ENCODE measurements at regions not wholly inside any gene's neighbourhood (a gene's known extent, or its start where the extent isn't known, plus 50 kb on each side); places are given as distances from the start of the nearest gene placed in this dataset.

DNA sequence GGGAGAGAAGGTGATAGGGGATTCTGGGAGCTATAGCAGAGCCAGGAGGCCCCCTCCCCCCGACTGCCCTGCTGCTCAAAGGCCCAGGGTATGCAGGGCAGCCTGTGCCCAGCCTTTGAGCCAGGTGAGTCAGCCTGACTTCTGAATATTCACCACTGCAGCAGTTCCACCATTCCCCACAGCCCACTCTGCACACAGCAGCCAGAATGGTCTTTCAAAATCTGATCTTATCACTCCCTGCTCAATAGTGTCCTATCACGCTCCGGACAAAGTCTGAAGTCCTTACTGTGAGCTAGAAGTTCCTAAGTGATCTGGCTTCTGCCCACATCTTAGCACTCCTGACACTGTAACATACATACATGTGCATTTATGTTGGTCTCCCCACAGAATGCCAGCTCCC lies 111.7 kb downstream of the BUD13 start:
- Histone ChIP-seq H3K9me3 (ENCODE audit: control insufficient read depth, low read depth, low read length) (no peaks in the 10 kb centered on the region), H3K36me3 (ENCODE audit: control insufficient read depth, low read depth, low read length) (no peaks in the 10 kb centered on the region), H3K27me3 (ENCODE audit: control insufficient read depth, insufficient read depth, low read length) (no peaks in the 10 kb centered on the region), H3K4me1 (ENCODE audit: control insufficient read depth, low read depth, low read length) (no peaks in the 10 kb centered on the region), H3K9ac (ENCODE audit: low read length) (no peak overlapping the region), H3K27ac (ENCODE audit: low read length) (no peak overlapping the region), H3K4me3 (ENCODE audit: low read length) (no peak overlapping the region)

DNA sequence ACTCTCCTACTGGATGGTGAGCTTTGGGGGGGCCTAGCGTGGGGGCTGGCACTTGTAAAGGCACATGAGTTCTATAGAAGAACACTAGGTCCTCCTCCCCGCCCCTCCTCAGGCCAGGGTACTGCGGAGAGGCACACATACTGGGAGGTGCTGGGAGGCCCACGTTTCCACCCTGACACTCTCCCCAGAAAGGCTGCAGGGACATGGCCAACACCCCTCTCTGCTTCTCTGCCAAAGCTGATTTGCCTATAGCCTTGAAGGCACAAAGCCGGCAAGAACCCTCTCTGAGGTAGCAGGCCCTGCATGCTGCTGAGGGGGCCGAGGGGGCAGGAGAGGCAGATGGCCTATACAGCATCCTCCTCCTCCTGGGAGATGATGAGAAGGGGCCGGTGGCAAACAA lies 112.8 kb downstream of the BUD13 start:
- Histone ChIP-seq H3K4me1 (ENCODE audit: control insufficient read depth, low read depth, low read length) (no peaks in the 10 kb centered on the region), H3K36me3 (ENCODE audit: control insufficient read depth, low read depth, low read length) (no peaks in the 10 kb centered on the region), H3K27ac (ENCODE audit: low read length) (no peak overlapping the region), H3K9me3 (ENCODE audit: control insufficient read depth, low read depth, low read length) (no peaks in the 10 kb centered on the region), H3K9ac (ENCODE audit: low read length) (no peak overlapping the region), H3K27me3 (ENCODE audit: control insufficient read depth, insufficient read depth, low read length) (no peaks in the 10 kb centered on the region), H3K4me3 (ENCODE audit: low read length) (no peak overlapping the region)

DNA sequence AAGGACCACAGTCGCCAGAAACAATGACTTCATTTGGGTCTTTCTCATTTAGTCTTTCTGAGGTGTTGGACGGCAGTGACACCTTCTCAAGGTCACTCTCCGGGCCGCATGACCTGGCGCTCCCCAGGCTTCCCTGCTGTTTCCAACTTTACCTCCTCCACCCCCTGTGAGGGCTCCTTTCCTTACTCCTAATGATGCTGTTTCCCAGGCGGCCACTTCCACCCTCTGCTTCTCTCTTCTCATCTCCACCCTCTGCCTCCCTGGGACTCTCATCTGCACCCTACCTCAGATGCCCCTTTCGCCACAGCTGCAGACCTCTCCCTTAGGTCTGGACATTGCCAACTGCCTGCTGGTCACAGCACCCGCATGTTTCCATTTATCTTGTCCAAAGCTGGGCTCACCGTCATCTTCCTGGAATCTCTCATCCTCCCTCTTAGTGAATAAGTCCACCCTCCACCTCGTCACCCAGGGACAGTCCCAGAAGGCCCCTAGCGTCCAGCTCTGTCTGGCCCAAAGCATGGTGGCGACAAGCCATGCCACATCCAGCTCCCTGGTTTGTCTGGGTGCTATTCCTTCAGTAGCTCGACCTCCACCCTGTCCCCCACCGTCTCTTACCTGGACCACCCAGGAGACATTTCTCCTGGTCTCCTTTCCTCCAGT lies 113.8 kb downstream of the BUD13 start:
- no peaks in the 10 kb centered on the region for H3K27me3 ChIP-seq (ENCODE audit: control insufficient read depth, insufficient read depth, low read length)
- no peaks in the 10 kb centered on the region for H3K9me3 ChIP-seq (ENCODE audit: control insufficient read depth, low read depth, low read length)
- H3K4me3 ChIP-seq (ENCODE audit: low read length): no peak overlapping the region
- H3K27ac ChIP-seq (ENCODE audit: low read length): no peak overlapping the region
- no peak overlapping the region for H3K9ac ChIP-seq (ENCODE audit: low read length)
- no peaks in the 10 kb centered on the region for H3K4me1 ChIP-seq (ENCODE audit: control insufficient read depth, low read depth, low read length)
- no peaks in the 10 kb centered on the region for H3K36me3 ChIP-seq (ENCODE audit: control insufficient read depth, low read depth, low read length)

DNA sequence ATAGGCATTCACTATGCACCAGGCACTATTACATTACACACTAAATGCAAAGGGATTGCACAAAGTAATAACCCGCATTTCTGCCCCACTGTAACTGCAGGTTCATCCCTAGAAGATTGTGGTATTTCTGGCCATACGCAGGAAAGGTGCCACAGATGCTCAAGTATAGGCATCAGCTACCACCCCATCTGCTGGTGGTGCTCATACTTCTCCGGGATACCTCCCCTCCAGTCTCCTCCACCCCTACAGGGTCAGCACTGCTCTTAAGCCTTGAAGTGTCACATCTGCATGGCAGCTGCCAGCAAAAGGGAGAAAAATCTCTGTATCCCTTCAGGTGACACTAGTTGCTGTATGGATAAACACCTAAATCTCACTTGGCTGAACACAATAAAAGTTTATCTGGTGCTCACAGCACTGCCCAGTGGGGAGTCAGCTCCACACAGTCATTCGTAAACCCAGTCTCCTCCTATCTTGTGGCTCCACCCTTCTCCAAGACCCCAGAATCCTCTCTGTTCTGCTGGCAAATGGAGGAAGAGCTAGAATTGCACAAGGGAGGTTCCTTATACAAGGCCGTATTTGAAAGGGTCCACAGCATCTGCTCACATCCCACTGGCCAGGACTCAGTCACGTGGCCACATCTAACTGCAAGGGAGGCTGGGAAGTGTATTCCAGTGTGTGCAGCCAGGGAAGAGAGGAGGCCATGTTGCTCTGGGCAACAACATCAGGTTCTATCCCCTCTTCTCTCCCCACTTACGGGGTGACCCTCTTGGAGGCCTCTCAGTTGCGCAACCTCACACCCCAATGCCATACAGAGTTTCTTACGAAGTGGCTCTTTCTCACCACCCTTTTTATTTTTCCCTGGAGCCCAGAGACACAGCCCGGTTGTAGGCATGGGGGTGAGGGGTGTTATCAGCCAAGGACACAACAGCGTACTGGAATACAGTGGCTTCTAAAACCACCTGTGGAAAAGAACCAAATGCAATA lies 114.7 kb downstream of the BUD13 start:
- no peak overlapping the region for H3K27ac ChIP-seq (ENCODE audit: low read length)
- H3K27me3 ChIP-seq (ENCODE audit: control insufficient read depth, insufficient read depth, low read length): no peaks in the 10 kb centered on the region

DNA sequence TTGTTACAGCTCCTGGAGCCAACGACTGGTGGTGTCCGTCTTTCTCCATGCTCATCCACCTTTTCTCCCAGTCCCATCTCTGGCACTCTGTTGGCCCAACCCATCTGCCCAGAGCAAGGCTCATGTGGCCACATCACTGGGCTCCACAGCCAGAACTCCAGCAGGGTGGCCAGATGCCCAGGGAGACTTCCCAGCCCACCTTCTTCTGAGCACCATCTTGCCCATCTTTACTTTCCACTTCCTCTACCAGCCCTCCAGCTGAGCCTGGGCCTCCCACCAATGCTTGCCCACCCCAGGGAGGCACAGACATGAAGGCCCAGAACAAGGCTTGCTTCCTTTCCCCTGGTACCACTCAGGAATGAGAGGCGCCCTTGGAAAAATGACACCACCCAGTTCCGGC lies 116.8 kb downstream of the BUD13 start:
- Histone ChIP-seq H3K9me3 (ENCODE audit: control insufficient read depth, low read depth, low read length) (no peaks in the 10 kb centered on the region), H3K9ac (ENCODE audit: low read length) (no peak overlapping the region), H3K27me3 (ENCODE audit: control insufficient read depth, insufficient read depth, low read length) (no peaks in the 10 kb centered on the region), H3K27ac (ENCODE audit: low read length) (no peak overlapping the region), H3K4me3 (ENCODE audit: low read length) (no peak overlapping the region), H3K4me1 (ENCODE audit: control insufficient read depth, low read depth, low read length) (peaks cover 8% of the 10 kb centered on the region), H3K36me3 (ENCODE audit: control insufficient read depth, low read depth, low read length) (no peaks in the 10 kb centered on the region)

More for the DNA sequence above, 114.7 kb downstream of the BUD13 start:
- no peak overlapping the region for H3K4me3 ChIP-seq (ENCODE audit: low read length)
- no peaks in the 10 kb centered on the region for H3K4me1 ChIP-seq (ENCODE audit: control insufficient read depth, low read depth, low read length)
- H3K36me3 ChIP-seq (ENCODE audit: control insufficient read depth, low read depth, low read length): no peaks in the 10 kb centered on the region
- H3K9ac ChIP-seq (ENCODE audit: low read length): no peak overlapping the region
- no peaks in the 10 kb centered on the region for H3K9me3 ChIP-seq (ENCODE audit: control insufficient read depth, low read depth, low read length)

DNA sequence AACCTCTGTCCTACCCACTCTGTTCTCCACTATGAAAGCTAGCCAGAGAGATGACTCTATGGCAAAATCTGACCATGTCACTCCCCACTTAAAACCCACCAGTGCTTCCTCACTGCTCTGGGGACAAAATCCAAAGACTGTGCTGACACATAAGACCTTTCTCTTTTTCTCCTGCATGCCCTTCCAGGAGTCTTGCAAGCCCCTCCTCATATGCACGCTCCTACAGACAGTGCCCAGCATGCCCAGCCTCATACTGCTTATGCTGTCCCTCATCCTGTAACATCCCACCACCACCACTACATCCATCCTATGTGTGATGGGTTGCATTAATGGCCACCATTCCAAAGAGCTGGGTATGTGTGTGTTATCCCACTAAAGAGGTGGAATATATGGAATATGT lies 118.3 kb downstream of the BUD13 start:
- H3K27me3 ChIP-seq (ENCODE audit: control insufficient read depth, insufficient read depth, low read length): no peaks in the 10 kb centered on the region

DNA sequence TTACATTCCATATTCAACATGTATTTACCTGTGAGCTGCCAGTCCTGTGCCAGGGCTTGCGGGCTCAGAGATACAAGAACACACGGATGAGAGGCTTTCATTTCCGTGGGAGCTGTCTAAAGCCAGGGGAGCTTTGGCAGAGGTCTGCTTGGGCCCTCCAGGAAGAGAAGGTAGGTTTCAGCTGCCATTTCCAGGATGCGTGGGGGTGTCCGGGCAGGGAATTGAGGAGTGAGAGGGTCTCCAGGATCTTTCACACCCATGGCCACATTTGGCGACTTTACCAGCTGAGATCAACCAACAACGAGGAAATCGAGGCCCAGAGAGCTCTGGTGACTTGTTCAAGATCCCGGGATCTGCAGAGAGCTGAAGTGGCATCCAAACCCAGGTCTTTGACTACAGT lies 119.6 kb downstream of the BUD13 start:
- no peak overlapping the region for H3K9ac ChIP-seq (ENCODE audit: low read length)
- H3K36me3 ChIP-seq (ENCODE audit: control insufficient read depth, low read depth, low read length): no peaks in the 10 kb centered on the region
- no peaks in the 10 kb centered on the region for H3K27me3 ChIP-seq (ENCODE audit: control insufficient read depth, insufficient read depth, low read length)
- peaks cover 8% of the 10 kb centered on the region for H3K4me1 ChIP-seq (ENCODE audit: control insufficient read depth, low read depth, low read length)
- no peak overlapping the region for H3K27ac ChIP-seq (ENCODE audit: low read length)
- H3K9me3 ChIP-seq (ENCODE audit: control insufficient read depth, low read depth, low read length): no peaks in the 10 kb centered on the region
- H3K4me3 ChIP-seq (ENCODE audit: low read length): no peak overlapping the region

More for the DNA sequence above, 118.3 kb downstream of the BUD13 start:
- no peaks in the 10 kb centered on the region for H3K36me3 ChIP-seq (ENCODE audit: control insufficient read depth, low read depth, low read length)
- no peaks in the 10 kb centered on the region for H3K9me3 ChIP-seq (ENCODE audit: control insufficient read depth, low read depth, low read length)
- H3K9ac ChIP-seq (ENCODE audit: low read length): no peak overlapping the region
- H3K27ac ChIP-seq (ENCODE audit: low read length): no peak overlapping the region
- peaks cover 8% of the 10 kb centered on the region for H3K4me1 ChIP-seq (ENCODE audit: control insufficient read depth, low read depth, low read length)
- no peak overlapping the region for H3K4me3 ChIP-seq (ENCODE audit: low read length)

DNA sequence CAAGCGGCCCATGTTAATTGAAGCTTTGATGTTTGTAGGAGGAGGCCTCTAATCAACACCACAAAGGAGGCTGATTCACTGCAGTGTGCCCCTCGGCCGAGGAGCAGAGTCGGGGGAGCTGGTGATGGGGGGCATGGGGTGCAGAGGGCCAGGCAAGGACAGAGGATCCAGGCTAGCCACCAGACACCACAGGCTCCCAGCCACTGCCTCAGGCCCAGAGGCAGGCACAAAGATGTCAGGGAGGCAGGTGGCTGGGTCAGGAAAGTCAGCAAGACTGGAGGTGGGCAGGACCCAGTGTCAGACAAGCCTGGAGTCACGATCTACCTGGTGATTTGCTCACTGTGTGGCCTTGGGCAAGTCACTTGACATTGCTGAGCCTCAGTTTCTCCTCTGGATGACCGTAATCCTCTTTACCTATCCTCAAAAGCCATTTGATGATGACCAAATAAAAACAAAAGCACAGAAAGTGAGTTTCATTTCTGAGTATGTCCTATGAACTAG lies 121.0 kb downstream of the BUD13 start:
- no peak overlapping the region for H3K9ac ChIP-seq (ENCODE audit: low read length)

DNA sequence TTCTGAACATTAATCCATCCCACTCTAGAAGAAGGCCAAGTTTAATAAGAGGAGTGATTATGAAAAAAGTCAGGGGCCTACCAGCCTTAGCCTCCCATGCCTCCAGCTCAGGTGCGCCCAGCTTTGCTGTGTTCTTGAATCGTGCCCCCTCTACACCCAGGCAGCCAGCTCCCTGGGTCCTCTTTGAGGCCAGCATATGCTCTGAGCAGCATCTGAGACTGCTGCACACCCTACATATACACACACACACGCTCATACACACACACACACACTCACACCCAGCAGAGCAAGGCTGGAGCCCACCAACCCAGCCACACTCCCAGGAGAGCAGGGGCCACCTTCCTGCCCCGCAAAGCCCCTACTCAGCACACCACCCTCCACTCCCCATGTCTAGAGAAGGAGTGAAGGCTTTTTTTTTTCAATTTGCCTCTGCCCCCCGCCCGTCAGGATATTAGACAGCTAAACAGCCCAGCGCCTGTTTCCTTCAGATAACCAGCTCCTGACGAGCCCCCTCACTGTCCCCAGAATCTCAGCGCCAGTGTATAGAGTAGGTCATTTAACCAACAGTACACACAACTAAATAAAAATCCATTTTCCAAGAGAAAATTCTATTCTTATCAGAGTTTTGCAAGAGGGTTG lies 121.6 kb downstream of the BUD13 start:
- no peak overlapping the region for H3K27ac ChIP-seq (ENCODE audit: low read length)
- H3K4me3 ChIP-seq (ENCODE audit: low read length): no peak overlapping the region
- H3K36me3 ChIP-seq (ENCODE audit: control insufficient read depth, low read depth, low read length): no peaks in the 10 kb centered on the region
- peaks cover 8% of the 10 kb centered on the region for H3K4me1 ChIP-seq (ENCODE audit: control insufficient read depth, low read depth, low read length)
- no peaks in the 10 kb centered on the region for H3K27me3 ChIP-seq (ENCODE audit: control insufficient read depth, insufficient read depth, low read length)
- no peaks in the 10 kb centered on the region for H3K9me3 ChIP-seq (ENCODE audit: control insufficient read depth, low read depth, low read length)
- no peak overlapping the region for H3K9ac ChIP-seq (ENCODE audit: low read length)

More for the DNA sequence above, 121.0 kb downstream of the BUD13 start:
- no peaks in the 10 kb centered on the region for H3K27me3 ChIP-seq (ENCODE audit: control insufficient read depth, insufficient read depth, low read length)
- H3K9me3 ChIP-seq (ENCODE audit: control insufficient read depth, low read depth, low read length): no peaks in the 10 kb centered on the region
- H3K27ac ChIP-seq (ENCODE audit: low read length): no peak overlapping the region
- H3K36me3 ChIP-seq (ENCODE audit: control insufficient read depth, low read depth, low read length): no peaks in the 10 kb centered on the region
- H3K4me3 ChIP-seq (ENCODE audit: low read length): no peak overlapping the region
- peaks cover 8% of the 10 kb centered on the region for H3K4me1 ChIP-seq (ENCODE audit: control insufficient read depth, low read depth, low read length)

DNA sequence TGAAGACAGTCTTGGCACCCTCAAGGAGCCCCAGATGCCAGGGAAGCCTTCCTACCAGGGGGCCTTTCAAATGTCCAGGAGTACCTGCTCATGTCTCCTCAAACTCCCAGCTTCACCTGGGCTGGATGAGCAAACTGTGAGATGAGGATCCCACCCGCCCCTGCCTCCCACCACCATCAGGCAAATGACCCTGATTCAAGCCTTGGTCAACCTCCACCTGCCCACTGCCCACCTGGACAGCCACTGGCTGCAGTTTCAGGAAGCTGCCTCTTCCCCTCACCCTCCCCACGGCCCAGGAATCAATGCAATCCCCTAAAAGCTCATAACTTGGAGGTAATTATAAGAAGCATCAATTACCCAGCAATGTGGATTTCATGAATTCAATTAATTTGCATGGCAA lies 122.7 kb downstream of the BUD13 start:
- H3K9ac ChIP-seq (ENCODE audit: low read length): no peak overlapping the region
- no peaks in the 10 kb centered on the region for H3K36me3 ChIP-seq (ENCODE audit: control insufficient read depth, low read depth, low read length)
- H3K4me3 ChIP-seq (ENCODE audit: low read length): no peak overlapping the region
- H3K27me3 ChIP-seq (ENCODE audit: control insufficient read depth, insufficient read depth, low read length): no peaks in the 10 kb centered on the region
- H3K9me3 ChIP-seq (ENCODE audit: control insufficient read depth, low read depth, low read length): no peaks in the 10 kb centered on the region
- H3K4me1 ChIP-seq (ENCODE audit: control insufficient read depth, low read depth, low read length): peaks cover 8% of the 10 kb centered on the region
- H3K27ac ChIP-seq (ENCODE audit: low read length): no peak overlapping the region

DNA sequence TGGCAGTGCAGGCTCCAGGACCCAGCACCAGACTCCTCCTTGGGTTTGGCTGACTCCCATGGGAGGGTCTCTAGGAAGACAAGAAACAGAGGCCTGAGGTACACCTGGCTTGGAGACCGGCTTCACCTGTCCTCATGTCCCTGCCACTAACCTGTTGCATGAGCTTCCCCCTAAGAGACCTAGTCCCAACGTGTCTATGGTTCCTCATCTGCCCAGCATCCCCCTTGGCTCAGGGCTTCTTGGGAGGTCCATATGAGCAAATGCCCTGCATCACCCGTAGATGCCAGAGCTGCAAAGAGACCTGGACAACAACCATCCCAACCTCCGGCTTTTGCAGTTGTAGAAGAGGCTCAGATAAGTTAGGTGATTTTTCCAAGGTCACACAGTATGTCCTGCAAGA lies 123.5 kb downstream of the BUD13 start:
- no peaks in the 10 kb centered on the region for H3K27me3 ChIP-seq (ENCODE audit: control insufficient read depth, insufficient read depth, low read length)
- H3K9me3 ChIP-seq (ENCODE audit: control insufficient read depth, low read depth, low read length): no peaks in the 10 kb centered on the region
- no peak overlapping the region for H3K27ac ChIP-seq (ENCODE audit: low read length)
- H3K4me1 ChIP-seq (ENCODE audit: control insufficient read depth, low read depth, low read length): peaks cover 8% of the 10 kb centered on the region
- H3K36me3 ChIP-seq (ENCODE audit: control insufficient read depth, low read depth, low read length): no peaks in the 10 kb centered on the region
- no peak overlapping the region for H3K4me3 ChIP-seq (ENCODE audit: low read length)
- H3K9ac ChIP-seq (ENCODE audit: low read length): no peak overlapping the region

All from iPS-18a (cell line).